ENCODE measurements at regions not wholly inside any gene's neighbourhood (a gene's known extent, or its start where the extent isn't known, plus 50 kb on each side); places are given as distances from the start of the nearest gene placed in this dataset.

GRCh38 chr9:105861972-105862371 is 167.6 kb downstream of the TMEM38B start:
- no peak overlapping the region for H3K27ac ChIP-seq (ENCODE audit: low read depth in 1 of 2, low read length in 2 of 2)
- DNase-seq (ENCODE audit: low spot score), result no peak
- no peaks in the 10 kb centered on the region for H3K27me3 ChIP-seq (ENCODE audit: control insufficient read depth in 4 of 4, insufficient read depth in 4 of 4, low read length in 3 of 4)
- H3K4me3 ChIP-seq (ENCODE audit: low read depth in 1 of 3, low read length in 3 of 3), result no peak overlapping the region
- WGBS, result 66% methylated on average over 2 of the region's 2 CpGs
- H3K36me3 ChIP-seq (ENCODE audit: control insufficient read depth in 4 of 4, insufficient read depth in 3 of 4, low read depth in 1 of 4, low read length in 3 of 4), result no peaks in the 10 kb centered on the region
- H3K9me3 ChIP-seq (ENCODE audit: control insufficient read depth in 4 of 4, low read length in 3 of 4), result no peaks in the 10 kb centered on the region
- no peak for TF ChIP-seq JUND (IDR thresholded peaks at IDR 0.05)
- TF ChIP-seq FOXA2 (IDR thresholded peaks at IDR 0.05), result no peak
- TF ChIP-seq, protein P1, sequence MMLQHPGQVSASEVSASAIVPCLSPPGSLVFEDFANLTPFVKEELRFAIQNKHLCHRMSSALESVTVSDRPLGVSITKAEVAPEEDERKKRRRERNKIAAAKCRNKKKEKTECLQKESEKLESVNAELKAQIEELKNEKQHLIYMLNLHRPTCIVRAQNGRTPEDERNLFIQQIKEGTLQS (IDR thresholded peaks at IDR 0.05), result no peak
- TF ChIP-seq SP1 (IDR thresholded peaks at IDR 0.05), result no peak
- no peak for TF ChIP-seq REST (IDR thresholded peaks at IDR 0.05)
- TF ChIP-seq RXRA (IDR thresholded peaks at IDR 0.05), result no peak
- TF ChIP-seq TAF1 (conservative IDR thresholded peaks at IDR 0.05), result no peak
- TF ChIP-seq ZBTB33 (IDR thresholded peaks at IDR 0.05), result no peak
- no peak for TF ChIP-seq NR2F2 (IDR thresholded peaks at IDR 0.05)
- TF ChIP-seq EGR1 (IDR thresholded peaks at IDR 0.05; ENCODE audit: low read depth in 2 of 2), result no peak
- no peak for TF ChIP-seq HNF4A (conservative IDR thresholded peaks at IDR 0.05)
- no peak for TF ChIP-seq FOXA1 (IDR thresholded peaks at IDR 0.05)
- TF ChIP-seq, protein P2, sequence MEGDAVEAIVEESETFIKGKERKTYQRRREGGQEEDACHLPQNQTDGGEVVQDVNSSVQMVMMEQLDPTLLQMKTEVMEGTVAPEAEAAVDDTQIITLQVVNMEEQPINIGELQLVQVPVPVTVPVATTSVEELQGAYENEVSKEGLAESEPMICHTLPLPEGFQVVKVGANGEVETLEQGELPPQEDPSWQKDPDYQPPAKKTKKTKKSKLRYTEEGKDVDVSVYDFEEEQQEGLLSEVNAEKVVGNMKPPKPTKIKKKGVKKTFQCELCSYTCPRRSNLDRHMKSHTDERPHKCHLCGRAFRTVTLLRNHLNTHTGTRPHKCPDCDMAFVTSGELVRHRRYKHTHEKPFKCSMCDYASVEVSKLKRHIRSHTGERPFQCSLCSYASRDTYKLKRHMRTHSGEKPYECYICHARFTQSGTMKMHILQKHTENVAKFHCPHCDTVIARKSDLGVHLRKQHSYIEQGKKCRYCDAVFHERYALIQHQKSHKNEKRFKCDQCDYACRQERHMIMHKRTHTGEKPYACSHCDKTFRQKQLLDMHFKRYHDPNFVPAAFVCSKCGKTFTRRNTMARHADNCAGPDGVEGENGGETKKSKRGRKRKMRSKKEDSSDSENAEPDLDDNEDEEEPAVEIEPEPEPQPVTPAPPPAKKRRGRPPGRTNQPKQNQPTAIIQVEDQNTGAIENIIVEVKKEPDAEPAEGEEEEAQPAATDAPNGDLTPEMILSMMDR (IDR thresholded peaks at IDR 0.05; ENCODE audit: low read depth, low read length, missing input control), result no peak
- no peak for TF ChIP-seq RAD21 (IDR thresholded peaks at IDR 0.05)
- TF ChIP-seq MAX (IDR thresholded peaks at IDR 0.05), result no peak
- no peak for TF ChIP-seq GABPA (IDR thresholded peaks at IDR 0.05 in 1 of 2, conservative IDR thresholded peaks at IDR 0.05 in 1 of 2)
- TF ChIP-seq HNF4G (IDR thresholded peaks at IDR 0.05), result no peak
- TF ChIP-seq YY1 (IDR thresholded peaks at IDR 0.05), result no peak
- H3K4me1 ChIP-seq (ENCODE audit: control insufficient read depth in 4 of 4, insufficient read depth in 4 of 4, low read length in 3 of 4), result peaks cover 0 to 3% (median 0%) of the 10 kb centered on the region in 4 donors
- no peak overlapping the region for H3K9ac ChIP-seq (ENCODE audit: low read depth in 1 of 2, low read length in 2 of 2)

Measured in liver (tissue), 8 donors.